Loucy (cell line): ENCODE measurements at regions not wholly inside any gene's neighbourhood (a gene's known extent, or its start where the extent isn't known, plus 50 kb on each side); places are given as distances from the start of the nearest gene placed in this dataset.

ENCODE experiments used
- H2AFZ ChIP-seq: fragments of 200-600 bp; sonication (generic); 2 replicates; pipeline ENCODE4 v1.6.0; 2016; ENCODE audit warnings: antibody characterized with exemption, mild to moderate bottlenecking, low read length, moderate library complexity
- H3F3A ChIP-seq: fragments of 200-600 bp; 2 replicates; pipeline ENCODE4 v1.6.0; 2016; ENCODE audit warnings: antibody characterized with exemption, low read depth, mild to moderate bottlenecking
- H3K27me3 ChIP-seq: fragments of 200-600 bp; sonication (generic); 2 replicates; pipeline ENCODE4 v1.6.1; 2014; ENCODE audit warnings: low read length, mild to moderate bottlenecking; ENCODE audit not compliant: insufficient read depth, poor library complexity, severe bottlenecking
- H3K36me3 ChIP-seq: fragments of 200-600 bp; sonication (generic); 2 replicates; pipeline ENCODE4 v1.6.1; 2016; ENCODE audit warnings: low read length; ENCODE audit not compliant: insufficient read depth
- H3K4me1 ChIP-seq: fragments of 200-600 bp; sonication (generic); 2 replicates; pipeline ENCODE4 v1.5.1; 2014; ENCODE audit warnings: low read length, mild to moderate bottlenecking; ENCODE audit not compliant: insufficient read depth, poor library complexity, severe bottlenecking
- H3K4me2 ChIP-seq: fragments of 200-600 bp; sonication (generic); 2 replicates; pipeline ENCODE4 v1.6.0; 2014; ENCODE audit warnings: antibody characterized with exemption, low read length, low read depth, mild to moderate bottlenecking; ENCODE audit not compliant: poor library complexity, severe bottlenecking
- H3K4me3 ChIP-seq: fragments of 200-600 bp; sonication (generic); 2 replicates; pipeline ENCODE4 v1.5.1; 2014; ENCODE audit warnings: low read length, mild to moderate bottlenecking, mixed read lengths; ENCODE audit not compliant: poor library complexity, severe bottlenecking
- H3K79me2 ChIP-seq: fragments of 200-600 bp; sonication (generic); 2 replicates; pipeline ENCODE4 v1.6.1; 2014; ENCODE audit warnings: low read length; ENCODE audit not compliant: insufficient read depth
- H3K9ac ChIP-seq: fragments of 200-600 bp; sonication (generic); 2 replicates; pipeline ENCODE4 v1.6.0; 2014; ENCODE audit warnings: mild to moderate bottlenecking, low read depth, low read length, moderate library complexity; ENCODE audit not compliant: poor library complexity, severe bottlenecking
- H3K9me2 ChIP-seq: fragments of 200-600 bp; sonication (generic); replicated peaks from 2 replicates; pipeline ENCODE4 v1.6.1; 2016; ENCODE audit warnings: low read depth, low read length, mixed read lengths
- H3K9me3 ChIP-seq: fragments of 200-600 bp; sonication (generic); 2 replicates; pipeline ENCODE4 v1.6.1; 2014; ENCODE audit warnings: mild to moderate bottlenecking, antibody characterized with exemption, low read length, low read depth; ENCODE audit not compliant: insufficient read depth
- H4K20me1 ChIP-seq: fragments of 200-600 bp; sonication (generic); 2 replicates; pipeline ENCODE4 v1.6.0; 2014; ENCODE audit warnings: antibody characterized with exemption, low read length, mild to moderate bottlenecking; ENCODE audit not compliant: insufficient read depth, poor library complexity, severe bottlenecking
- EZH2phosphoT487 ChIP-seq: fragments of 200-600 bp; IDR thresholded peaks from 2 replicates; pipeline ENCODE4 v1.6.1; 2018; ENCODE audit warnings: antibody characterized with exemption, mild to moderate bottlenecking, moderate library complexity, borderline replicate concordance
- TF ChIP-seq, protein P1 (sequence below): fragments of 200-600 bp; sonication (generic); conservative IDR thresholded peaks from 2 replicates; pipeline ENCODE4 v1.5.1; 2014; ENCODE audit warnings: mild to moderate bottlenecking, antibody characterized with exemption, low read length

DNA sequence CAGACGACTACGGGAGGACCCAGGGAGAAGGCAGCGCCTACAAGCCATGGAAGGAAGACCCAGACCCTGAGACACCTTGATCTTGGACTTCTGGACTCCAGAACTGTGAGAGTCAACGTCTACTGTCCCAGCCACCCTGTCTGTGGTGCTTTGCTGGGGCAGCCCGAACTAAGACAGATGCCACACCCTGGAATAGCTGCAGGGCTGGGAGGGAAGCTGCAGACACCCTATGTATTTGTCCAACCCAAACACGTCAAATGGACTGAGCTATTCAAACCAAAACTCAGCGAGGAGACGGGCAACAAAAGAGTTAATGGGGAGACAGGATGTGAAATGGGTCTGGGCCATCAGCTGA is 169.3 kb downstream of the CTTN start:
- TF ChIP-seq, protein P1, sequence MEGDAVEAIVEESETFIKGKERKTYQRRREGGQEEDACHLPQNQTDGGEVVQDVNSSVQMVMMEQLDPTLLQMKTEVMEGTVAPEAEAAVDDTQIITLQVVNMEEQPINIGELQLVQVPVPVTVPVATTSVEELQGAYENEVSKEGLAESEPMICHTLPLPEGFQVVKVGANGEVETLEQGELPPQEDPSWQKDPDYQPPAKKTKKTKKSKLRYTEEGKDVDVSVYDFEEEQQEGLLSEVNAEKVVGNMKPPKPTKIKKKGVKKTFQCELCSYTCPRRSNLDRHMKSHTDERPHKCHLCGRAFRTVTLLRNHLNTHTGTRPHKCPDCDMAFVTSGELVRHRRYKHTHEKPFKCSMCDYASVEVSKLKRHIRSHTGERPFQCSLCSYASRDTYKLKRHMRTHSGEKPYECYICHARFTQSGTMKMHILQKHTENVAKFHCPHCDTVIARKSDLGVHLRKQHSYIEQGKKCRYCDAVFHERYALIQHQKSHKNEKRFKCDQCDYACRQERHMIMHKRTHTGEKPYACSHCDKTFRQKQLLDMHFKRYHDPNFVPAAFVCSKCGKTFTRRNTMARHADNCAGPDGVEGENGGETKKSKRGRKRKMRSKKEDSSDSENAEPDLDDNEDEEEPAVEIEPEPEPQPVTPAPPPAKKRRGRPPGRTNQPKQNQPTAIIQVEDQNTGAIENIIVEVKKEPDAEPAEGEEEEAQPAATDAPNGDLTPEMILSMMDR: no peak
- no peak for TF ChIP-seq EZH2phosphoT487
- Histone ChIP-seq H3K9me3 (peaks cover 11% of the 10 kb centered on the region; the same call in 1 of the 2 replicates), H3K4me3 (no peak overlapping the region), H3K4me1 (no peaks in the 10 kb centered on the region), H3F3A (no peaks in the 10 kb centered on the region), H3K27me3 (no peaks in the 10 kb centered on the region), H4K20me1 (no peaks in the 10 kb centered on the region), H3K36me3 (no peaks in the 10 kb centered on the region), H3K4me2 (no peak overlapping the region), H3K79me2 (no peaks in the 10 kb centered on the region), H3K9ac (no peak overlapping the region), H3K9me2 (no peaks in the 10 kb centered on the region), H2AFZ (no peak overlapping the region)

DNA sequence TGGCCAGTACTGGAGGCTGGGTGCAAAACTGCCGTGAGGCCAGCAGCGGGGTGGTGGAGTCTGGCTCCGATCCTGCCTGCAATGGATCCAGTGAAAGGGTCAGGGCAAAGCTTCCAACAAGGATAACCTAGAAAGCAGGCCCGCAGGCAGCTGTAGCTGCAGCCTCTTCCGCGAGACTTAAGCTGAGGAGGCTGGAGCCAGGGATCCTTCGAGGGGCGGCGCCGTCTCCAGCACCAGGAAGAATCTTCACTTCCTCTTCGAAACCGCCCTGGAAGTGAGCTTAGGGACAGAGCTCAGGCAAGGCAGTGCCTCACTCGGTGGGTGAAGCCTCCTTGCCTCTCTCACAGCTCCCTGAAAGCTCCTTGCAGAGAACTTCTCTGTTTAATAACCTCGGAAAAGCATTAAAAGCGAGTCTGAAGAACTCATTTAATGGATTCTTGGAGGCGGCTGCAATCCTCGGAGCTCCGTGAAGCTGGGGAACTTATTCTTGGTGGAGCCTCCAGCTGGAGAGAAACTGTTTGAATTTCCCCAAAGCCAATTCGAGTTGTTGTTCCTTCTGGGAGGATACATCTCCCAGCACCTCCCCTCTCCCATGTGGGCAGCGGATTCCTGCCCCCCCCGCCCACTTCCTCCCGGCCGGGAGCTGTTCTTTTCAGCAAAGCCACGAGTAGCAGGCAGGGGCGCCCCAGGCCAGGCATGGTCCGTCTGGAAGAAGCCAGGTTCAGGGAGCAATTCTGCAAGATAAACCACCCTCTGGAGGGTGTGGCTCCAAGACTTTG is 169.9 kb downstream of the CTTN start:
- no peak overlapping the region for H3K4me2 ChIP-seq
- H3K36me3 ChIP-seq: no peaks in the 10 kb centered on the region
- H2AFZ ChIP-seq: no peak overlapping the region
- H3F3A ChIP-seq: no peaks in the 10 kb centered on the region
- no peaks in the 10 kb centered on the region for H3K4me1 ChIP-seq
- no peak overlapping the region for H3K9ac ChIP-seq
- H4K20me1 ChIP-seq: no peaks in the 10 kb centered on the region
- H3K4me3 ChIP-seq: no peak overlapping the region
- H3K9me2 ChIP-seq: no peaks in the 10 kb centered on the region
- no peaks in the 10 kb centered on the region for H3K79me2 ChIP-seq
- TF ChIP-seq, protein P1: no peak
- TF ChIP-seq EZH2phosphoT487: no peak
- H3K27me3 ChIP-seq: no peaks in the 10 kb centered on the region
- H3K9me3 ChIP-seq: peaks cover 11% of the 10 kb centered on the region; the same call in 1 of the 2 replicates

DNA sequence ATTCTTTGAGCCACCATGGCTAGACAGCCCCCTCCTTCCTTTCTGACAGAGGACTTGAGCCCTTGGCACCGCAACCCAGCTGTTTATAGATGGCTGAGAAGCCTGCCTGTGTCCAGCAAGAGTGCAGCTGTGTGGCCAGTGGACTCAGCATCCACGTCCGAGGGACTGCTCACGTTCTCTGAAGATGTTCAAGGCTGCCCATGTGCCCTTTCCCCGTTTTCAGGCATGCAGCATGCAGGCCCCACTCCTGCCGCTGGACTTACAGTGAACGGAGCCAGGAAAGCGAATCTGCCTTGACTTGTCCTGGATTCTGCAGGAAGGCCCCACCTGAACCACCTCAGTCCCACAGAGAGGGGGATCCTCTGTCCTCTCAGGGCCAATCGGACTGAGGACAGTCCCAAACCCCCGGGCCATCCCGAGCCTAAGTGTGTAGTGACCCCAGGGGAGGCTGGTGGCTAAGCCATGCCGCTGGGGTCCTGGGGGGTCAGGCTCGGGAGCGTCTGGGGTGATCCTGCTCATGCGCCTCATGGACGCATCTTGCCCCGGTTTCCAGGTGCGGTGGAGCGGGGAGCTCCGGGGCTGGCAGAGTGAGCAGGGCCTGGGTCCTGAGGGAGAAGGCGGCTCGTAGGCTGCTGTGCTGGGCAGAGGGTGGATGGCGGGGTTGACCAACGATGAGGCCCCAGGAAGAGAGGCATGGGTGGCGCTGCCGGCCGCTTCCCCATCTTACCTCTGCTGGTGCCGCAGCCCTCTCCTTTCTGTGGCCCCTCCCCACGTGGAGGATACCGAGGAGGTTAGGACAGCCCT is 170.7 kb downstream of the CTTN start:
- Histone ChIP-seq H3F3A (no peaks in the 10 kb centered on the region), H2AFZ (no peak overlapping the region), H4K20me1 (no peaks in the 10 kb centered on the region), H3K9ac (no peak overlapping the region), H3K27me3 (no peaks in the 10 kb centered on the region), H3K4me2 (no peak overlapping the region), H3K4me1 (no peaks in the 10 kb centered on the region), H3K79me2 (no peaks in the 10 kb centered on the region), H3K9me3 (peaks cover 11% of the 10 kb centered on the region; the same call in 1 of the 2 replicates), H3K9me2 (no peaks in the 10 kb centered on the region), H3K4me3 (no peak overlapping the region), H3K36me3 (no peaks in the 10 kb centered on the region)
- TF ChIP-seq, protein P1: no peak
- TF ChIP-seq EZH2phosphoT487: no peak
